HEK293 (cell line): ENCODE measurements at regions not wholly inside any gene's neighbourhood (a gene's known extent, or its start where the extent isn't known, plus 50 kb on each side); places are given as distances from the start of the nearest gene placed in this dataset.

Experiments used
- CTCF ChIA-PET: fragments of 350-600 bp; formaldehyde crosslinking; extraction: SDS; loops from one replicate; lab custom pipeline; 2021; ENCODE audit warnings: antibody characterized with exemption; lab: Yijun Ruan, JAX
- POLR2A ChIA-PET: fragments of 300-600 bp; formaldehyde crosslinking; extraction: SDS; loops from one replicate; lab custom pipeline; 2020; ENCODE audit warnings: antibody characterized with exemption, inconsistent platforms; lab: Yijun Ruan, JAX
- H3K27ac ChIP-seq: fragments of 200-500 bp; sonication (Bioruptor generic); 2 replicates; pipeline ENCODE4 v1.5.1; 2014; ENCODE audit warnings: low read depth, low read length, control low read depth, inconsistent platforms; ENCODE audit errors: extremely low read depth
- H3K36me3 ChIP-seq, 2 experiments: fragments of 200-500 bp in 1 of 2; sonication (Bioruptor generic) in 1 of 2; 1 replicate in 1 of 2; 2 replicates in 1 of 2; pipeline ENCODE4 v1.5.1; 2014 to 2017; ENCODE audit warnings: inconsistent platforms in 2 of 2, low read length in 2 of 2; ENCODE audit not compliant: control insufficient read depth in 2 of 2, insufficient read depth in 1 of 2
- H3K4me1 ChIP-seq: fragments of 200-500 bp; sonication (Bioruptor generic); 2 replicates; pipeline ENCODE4 v1.5.1; 2014; ENCODE audit warnings: mild to moderate bottlenecking, low read length, inconsistent platforms; ENCODE audit not compliant: control insufficient read depth, insufficient read depth
- H3K4me3 ChIP-seq: 2 replicates; pipeline ENCODE4 v1.5.1; 2011; ENCODE audit warnings: low read depth, mild to moderate bottlenecking, control low read depth, low read length, moderate library complexity
- H3K9me3 ChIP-seq: fragments of 200-500 bp; sonication (Bioruptor generic); 2 replicates; pipeline ENCODE4 v1.5.1; 2014; ENCODE audit warnings: low read depth, low read length, inconsistent platforms; ENCODE audit not compliant: control insufficient read depth, insufficient read depth
- PRDM1 ChIP-seq: fragments of 450-650 bp; formaldehyde crosslinking; IDR thresholded peaks from 2 replicates; pipeline ENCODE4; 2016; ENCODE audit warnings: missing biosample characterization, missing genetic modification characterization
- PRDM10 ChIP-seq: fragments of 450-650 bp; formaldehyde crosslinking; IDR thresholded peaks from 2 replicates; pipeline ENCODE4 v1.5.1; 2016; ENCODE audit warnings: missing biosample characterization, missing genetic modification characterization
- YY2 ChIP-seq: fragments of 450-650 bp; formaldehyde crosslinking; IDR thresholded peaks from 2 replicates; pipeline ENCODE4 v1.5.1; 2016; ENCODE audit warnings: missing biosample characterization, missing genetic modification characterization
- ZBTB11 ChIP-seq: fragments of 450-650 bp; formaldehyde crosslinking; conservative IDR thresholded peaks from 2 replicates; pipeline ENCODE4 v1.5.1; 2016; ENCODE audit warnings: low read depth, missing biosample characterization, missing genetic modification characterization
- ZBTB17 ChIP-seq: fragments of 450-650 bp; formaldehyde crosslinking; IDR thresholded peaks from 2 replicates; pipeline ENCODE4 v1.5.1; 2016; ENCODE audit warnings: missing biosample characterization, missing genetic modification characterization
- ZFHX2 ChIP-seq: fragments of 450-650 bp; formaldehyde crosslinking; conservative IDR thresholded peaks from 2 replicates; pipeline ENCODE4 v1.5.1; 2016; ENCODE audit warnings: missing biosample characterization, missing genetic modification characterization
- ZNF157 ChIP-seq: fragments of 450-650 bp; formaldehyde crosslinking; IDR thresholded peaks from 2 replicates; pipeline ENCODE4 v1.5.1; 2016; ENCODE audit warnings: missing biosample characterization, missing genetic modification characterization
- ZNF184 ChIP-seq: fragments of 450-650 bp; IDR thresholded peaks from 2 replicates; pipeline ENCODE4 v1.5.1; 2018; ENCODE audit warnings: missing biosample characterization, mild to moderate bottlenecking, missing genetic modification characterization
- ZNF19 ChIP-seq: fragments of 450-650 bp; formaldehyde crosslinking; IDR thresholded peaks from 2 replicates; pipeline ENCODE4; 2016; ENCODE audit warnings: missing biosample characterization, missing genetic modification characterization, low read depth
- ZNF239 ChIP-seq: fragments of 450-650 bp; formaldehyde crosslinking; IDR thresholded peaks from 2 replicates; pipeline ENCODE4 v1.5.1; 2016; ENCODE audit warnings: missing biosample characterization, missing genetic modification characterization
- ZNF341 ChIP-seq: fragments of 450-650 bp; formaldehyde crosslinking; IDR thresholded peaks from 2 replicates; pipeline ENCODE4; 2016; ENCODE audit warnings: low read depth, missing biosample characterization, missing genetic modification characterization
- ZNF391 ChIP-seq: fragments of 450-650 bp; formaldehyde crosslinking; IDR thresholded peaks from 2 replicates; pipeline ENCODE4 v1.5.1; 2016; ENCODE audit warnings: low read depth, missing biosample characterization, missing genetic modification characterization, borderline replicate concordance
- ZNF510 ChIP-seq: fragments of 450-650 bp; formaldehyde crosslinking; IDR thresholded peaks from 2 replicates; pipeline ENCODE4 v1.5.1; 2018; ENCODE audit warnings: mild to moderate bottlenecking, missing genetic modification characterization, missing biosample characterization; ENCODE audit not compliant: insufficient replicate concordance
- ZNF555 ChIP-seq: fragments of 450-650 bp; formaldehyde crosslinking; conservative IDR thresholded peaks from 2 replicates; pipeline ENCODE4 v1.5.1; 2017; ENCODE audit warnings: missing biosample characterization, mild to moderate bottlenecking, missing genetic modification characterization, inconsistent platforms
- ZNF585B ChIP-seq: fragments of 450-650 bp; formaldehyde crosslinking; IDR thresholded peaks from 2 replicates; pipeline ENCODE4 v1.5.1; 2016; ENCODE audit warnings: missing biosample characterization, missing genetic modification characterization
- ZNF596 ChIP-seq: fragments of 450-650 bp; IDR thresholded peaks from 2 replicates; pipeline ENCODE4 v1.5.0; 2018; ENCODE audit warnings: missing biosample characterization, mild to moderate bottlenecking, missing genetic modification characterization, moderate library complexity
- TF ChIP-seq, protein P1 (sequence below): fragments of 450-650 bp; formaldehyde crosslinking; IDR thresholded peaks from 2 replicates; pipeline ENCODE4 v1.5.1; 2016; ENCODE audit warnings: missing biosample characterization, missing genetic modification characterization
- TF ChIP-seq, protein P2 (sequence below): fragments of 450-650 bp; formaldehyde crosslinking; IDR thresholded peaks from 2 replicates; pipeline ENCODE4 v1.5.1; 2017; ENCODE audit warnings: missing biosample characterization, missing genetic modification characterization
- TF ChIP-seq, protein P3 (sequence below): fragments of 450-650 bp; formaldehyde crosslinking; IDR thresholded peaks from 2 replicates; pipeline ENCODE4 v1.5.1; 2017; ENCODE audit warnings: missing biosample characterization, missing genetic modification characterization

DNA sequence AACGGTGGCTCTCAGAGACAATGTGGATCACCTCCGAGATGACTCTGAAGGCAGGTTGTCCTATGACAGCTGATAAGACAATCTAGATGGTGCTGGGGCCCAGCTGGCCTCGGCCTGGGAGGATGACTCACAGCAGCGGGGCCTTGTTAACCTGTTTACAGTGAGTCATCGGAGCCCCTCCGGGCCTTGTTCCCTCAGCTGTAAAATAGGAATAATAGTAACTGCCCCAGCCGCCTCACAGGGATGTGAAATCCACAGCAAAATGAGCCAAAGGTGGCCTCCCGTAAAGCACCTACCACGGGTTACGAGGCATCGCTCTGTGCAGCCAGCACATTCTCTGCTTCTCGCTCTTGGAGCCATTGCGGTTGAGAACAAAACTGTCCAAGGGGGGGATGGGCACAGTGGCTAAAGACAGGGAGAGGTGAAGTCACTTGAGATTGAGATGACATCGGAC lies 88.6 kb upstream of the RASGRF1 start (continued):
- TF ChIP-seq, protein P1, sequence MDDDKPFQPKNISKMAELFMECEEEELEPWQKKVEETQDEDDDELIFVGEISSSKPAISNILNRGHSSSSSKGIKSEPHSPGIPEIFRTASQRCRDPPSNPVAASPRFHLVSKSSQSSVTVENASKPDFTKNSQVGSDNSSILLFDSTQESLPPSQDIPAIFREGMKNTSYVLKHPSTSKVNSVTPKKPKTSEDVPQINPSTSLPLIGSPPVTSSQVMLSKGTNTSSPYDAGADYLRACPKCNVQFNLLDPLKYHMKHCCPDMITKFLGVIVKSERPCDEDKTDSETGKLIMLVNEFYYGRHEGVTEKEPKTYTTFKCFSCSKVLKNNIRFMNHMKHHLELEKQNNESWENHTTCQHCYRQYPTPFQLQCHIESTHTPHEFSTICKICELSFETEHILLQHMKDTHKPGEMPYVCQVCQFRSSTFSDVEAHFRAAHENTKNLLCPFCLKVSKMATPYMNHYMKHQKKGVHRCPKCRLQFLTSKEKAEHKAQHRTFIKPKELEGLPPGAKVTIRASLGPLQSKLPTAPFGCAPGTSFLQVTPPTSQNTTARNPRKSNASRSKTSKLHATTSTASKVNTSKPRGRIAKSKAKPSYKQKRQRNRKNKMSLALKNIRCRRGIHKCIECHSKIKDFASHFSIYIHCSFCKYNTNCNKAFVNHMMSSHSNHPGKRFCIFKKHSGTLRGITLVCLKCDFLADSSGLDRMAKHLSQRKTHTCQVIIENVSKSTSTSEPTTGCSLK = no peak
- TF ChIP-seq ZNF596 (tag by site-specific recombination) = no peak
- peak; percentile 35; the same call in 1 of the 2 replicates for TF ChIP-seq PRDM10 (tag by site-specific recombination)
- TF ChIP-seq PRDM1 (tag by site-specific recombination) = no peak
- no peak for TF ChIP-seq ZNF157
- peak; percentile 54 for TF ChIP-seq ZBTB17 (tag by site-specific recombination)
- TF ChIP-seq ZNF555 (tag by site-specific recombination) = no peak

DNA sequence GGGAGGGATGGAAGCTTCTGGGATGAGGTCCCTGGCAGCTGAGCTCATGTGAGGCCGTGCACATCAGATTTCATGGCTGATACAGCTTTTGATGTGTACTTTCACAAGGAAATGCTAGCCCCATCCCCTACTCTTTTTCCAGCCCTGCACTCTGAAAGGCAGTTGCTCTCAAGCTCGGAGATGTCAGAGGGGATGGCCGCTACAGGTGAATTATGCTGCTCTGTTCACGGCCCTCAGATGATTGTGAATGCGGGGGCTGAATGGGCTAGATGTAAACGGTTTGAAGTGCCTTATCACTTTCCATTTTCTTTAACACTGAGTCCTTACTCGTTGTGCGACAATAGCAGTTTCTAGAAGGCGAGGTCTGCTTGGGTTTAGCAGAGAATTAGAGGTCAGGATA lies 88.0 kb upstream of the RASGRF1 start:
- H3K36me3 ChIP-seq = no peaks in the 10 kb centered on the region
- TF ChIP-seq ZNF341 (tag by site-specific recombination) (0 out of 2 replicates have a peak, but pooled peaks have one; percentile 10), ZBTB11 (tag by site-specific recombination) (no peak), ZFHX2 (tag by site-specific recombination) (0 out of 2 replicates have a peak, but pooled peaks have one; percentile 11)
- no peak overlapping the region for H3K4me3 ChIP-seq
- H3K4me1 ChIP-seq = peaks cover 6% of the 10 kb centered on the region
- POLR2A ChIA-PET = interaction anchor here (1.4 kb wide), 1 partner anchor 8 kb away, joined by 5 read pairs; no protein-coding TSS in a partner anchor
- CTCF ChIA-PET = interaction anchor here (0.6 to 13.6 kb wide), 5 partner anchors 8 to 540 kb away, joined by 3 to 455 read pairs (median 3); no protein-coding TSS in a partner anchor
- H3K9me3 ChIP-seq = no peaks in the 10 kb centered on the region
- H3K27ac ChIP-seq = peak overlapping the region; percentile 50; the same call in 1 of the 2 replicates

DNA sequence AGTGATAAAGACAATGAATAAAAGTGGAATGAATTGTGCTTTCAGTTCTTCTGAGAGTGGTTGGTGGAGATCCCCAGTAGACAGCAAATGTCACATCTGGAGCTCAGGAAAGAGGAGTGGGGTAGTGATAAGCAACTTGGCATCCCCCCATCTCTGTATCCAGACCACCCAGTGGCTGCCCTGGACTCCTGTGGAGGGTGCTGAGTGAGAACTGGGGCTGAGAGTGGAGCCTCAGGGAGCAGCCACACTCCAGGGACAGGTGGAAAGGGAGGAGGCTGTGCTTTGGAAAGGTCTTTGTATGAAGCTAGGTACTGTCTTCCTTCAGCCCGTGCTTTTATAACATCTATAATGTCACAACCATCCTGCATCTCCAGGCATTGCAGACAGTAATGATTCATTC lies 85.6 kb upstream of the RASGRF1 start:
- CTCF ChIA-PET = interaction anchor here (2.5 to 4.5 kb wide), 2 partner anchors 8 to 148 kb away, joined by 18 to 49 read pairs; no protein-coding TSS in a partner anchor
- no peak for TF ChIP-seq ZNF510 (tag by site-specific recombination)
- TF ChIP-seq ZNF585B (tag by site-specific recombination) = no peak
- no peak for TF ChIP-seq ZNF239 (tag by site-specific recombination)
- TF ChIP-seq ZNF184 (tag by site-specific recombination) = no peak
- TF ChIP-seq, protein P2, sequence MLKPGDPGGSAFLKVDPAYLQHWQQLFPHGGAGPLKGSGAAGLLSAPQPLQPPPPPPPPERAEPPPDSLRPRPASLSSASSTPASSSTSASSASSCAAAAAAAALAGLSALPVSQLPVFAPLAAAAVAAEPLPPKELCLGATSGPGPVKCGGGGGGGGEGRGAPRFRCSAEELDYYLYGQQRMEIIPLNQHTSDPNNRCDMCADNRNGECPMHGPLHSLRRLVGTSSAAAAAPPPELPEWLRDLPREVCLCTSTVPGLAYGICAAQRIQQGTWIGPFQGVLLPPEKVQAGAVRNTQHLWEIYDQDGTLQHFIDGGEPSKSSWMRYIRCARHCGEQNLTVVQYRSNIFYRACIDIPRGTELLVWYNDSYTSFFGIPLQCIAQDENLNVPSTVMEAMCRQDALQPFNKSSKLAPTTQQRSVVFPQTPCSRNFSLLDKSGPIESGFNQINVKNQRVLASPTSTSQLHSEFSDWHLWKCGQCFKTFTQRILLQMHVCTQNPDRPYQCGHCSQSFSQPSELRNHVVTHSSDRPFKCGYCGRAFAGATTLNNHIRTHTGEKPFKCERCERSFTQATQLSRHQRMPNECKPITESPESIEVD (tag by site-specific recombination) = no peak
- no peak for TF ChIP-seq ZNF19
- TF ChIP-seq, protein P3, sequence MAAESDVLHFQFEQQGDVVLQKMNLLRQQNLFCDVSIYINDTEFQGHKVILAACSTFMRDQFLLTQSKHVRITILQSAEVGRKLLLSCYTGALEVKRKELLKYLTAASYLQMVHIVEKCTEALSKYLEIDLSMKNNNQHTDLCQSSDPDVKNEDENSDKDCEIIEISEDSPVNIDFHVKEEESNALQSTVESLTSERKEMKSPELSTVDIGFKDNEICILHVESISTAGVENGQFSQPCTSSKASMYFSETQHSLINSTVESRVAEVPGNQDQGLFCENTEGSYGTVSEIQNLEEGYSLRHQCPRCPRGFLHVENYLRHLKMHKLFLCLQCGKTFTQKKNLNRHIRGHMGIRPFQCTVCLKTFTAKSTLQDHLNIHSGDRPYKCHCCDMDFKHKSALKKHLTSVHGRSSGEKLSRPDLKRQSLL (tag by site-specific recombination) = no peak
- no peak for TF ChIP-seq ZNF391 (tag by site-specific recombination)
- no peak for TF ChIP-seq YY2 (tag by site-specific recombination)
- TF ChIP-seq, all 188 proteins: peak for 0
- H3K27ac ChIP-seq = no peak overlapping the region
- H3K4me1 ChIP-seq = peaks cover 14% of the 10 kb centered on the region
- H3K4me3 ChIP-seq = no peak overlapping the region
- POLR2A ChIA-PET = no interaction called here
- H3K36me3 ChIP-seq = no peaks in the 10 kb centered on the region
- no peaks in the 10 kb centered on the region for H3K9me3 ChIP-seq
